DMS79 treated with DMSO at 0.1 percent for 48 hours (cell line): ENCODE measurements at regions not wholly inside any gene's neighbourhood (a gene's known extent, or its start where the extent isn't known, plus 50 kb on each side); places are given as distances from the start of the nearest gene placed in this dataset.

Source experiments
- DNase-seq: peaks from one replicate; lab custom pipeline; 2025; lab: John Stamatoyannopoulos, UW

DNA sequence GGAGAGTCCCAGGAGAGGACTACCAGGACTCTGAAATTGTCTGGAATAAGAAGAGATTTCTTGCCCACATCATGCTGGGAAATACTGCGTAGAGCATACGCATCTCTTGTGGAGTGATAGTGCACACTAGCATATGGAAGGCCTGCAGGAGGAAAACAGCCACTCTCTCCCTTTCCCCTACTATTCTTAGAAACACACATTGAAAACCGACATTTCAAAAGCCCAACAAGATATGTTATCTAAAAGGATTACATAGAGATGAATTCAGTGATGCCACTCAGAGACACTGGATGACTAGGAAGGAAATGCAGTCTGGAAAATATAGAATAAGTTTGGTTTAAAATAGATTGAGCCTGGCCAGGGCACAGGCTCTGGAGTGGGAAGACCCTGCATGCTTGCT lies 388.7 kb upstream of the NBEA start:
- no peak for DNase-seq

GRCh38 chr13:34555988-34556387 lies 386.1 kb upstream of the NBEA start:
- no peak for DNase-seq

DNA sequence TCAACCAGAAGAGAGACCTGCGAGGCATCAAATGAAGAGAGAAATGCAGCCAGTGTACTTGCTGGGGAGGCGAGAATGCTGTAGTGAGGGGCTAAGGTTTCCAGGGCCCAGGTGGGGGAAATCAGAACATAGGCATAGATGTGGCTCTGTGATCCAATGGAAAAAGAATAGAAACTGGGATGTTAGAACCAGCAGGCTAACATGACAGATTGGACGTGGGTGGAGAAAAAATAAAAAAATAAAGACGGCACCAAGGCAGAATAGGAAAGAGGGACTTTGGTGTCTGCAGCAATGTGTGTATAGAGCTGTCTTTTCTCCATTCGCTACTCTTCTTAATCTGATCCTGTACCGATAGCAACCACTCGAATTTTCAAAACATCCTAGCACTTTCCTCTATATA lies 381.0 kb upstream of the NBEA start:
- DNase-seq: no peak

DNA sequence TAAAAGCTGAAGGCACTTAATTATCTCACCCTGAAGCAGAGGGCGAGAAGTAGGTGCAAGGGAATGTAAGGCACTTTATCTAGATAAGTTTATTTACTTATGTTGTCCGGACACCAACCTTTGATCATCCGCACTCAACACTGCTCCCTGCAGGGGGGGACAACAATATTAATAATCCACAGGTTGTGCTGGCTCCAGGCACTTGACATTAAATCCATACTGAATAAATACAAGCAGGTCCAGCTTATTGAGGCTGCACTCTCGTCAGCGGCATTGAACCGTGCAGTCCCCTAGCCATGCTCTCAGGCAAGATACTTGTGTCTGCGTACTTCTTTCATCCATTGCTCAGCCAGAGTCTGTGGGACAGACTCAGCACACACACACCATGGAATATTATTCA lies 374.5 kb upstream of the NBEA start:
- DNase-seq: no peak

DNA sequence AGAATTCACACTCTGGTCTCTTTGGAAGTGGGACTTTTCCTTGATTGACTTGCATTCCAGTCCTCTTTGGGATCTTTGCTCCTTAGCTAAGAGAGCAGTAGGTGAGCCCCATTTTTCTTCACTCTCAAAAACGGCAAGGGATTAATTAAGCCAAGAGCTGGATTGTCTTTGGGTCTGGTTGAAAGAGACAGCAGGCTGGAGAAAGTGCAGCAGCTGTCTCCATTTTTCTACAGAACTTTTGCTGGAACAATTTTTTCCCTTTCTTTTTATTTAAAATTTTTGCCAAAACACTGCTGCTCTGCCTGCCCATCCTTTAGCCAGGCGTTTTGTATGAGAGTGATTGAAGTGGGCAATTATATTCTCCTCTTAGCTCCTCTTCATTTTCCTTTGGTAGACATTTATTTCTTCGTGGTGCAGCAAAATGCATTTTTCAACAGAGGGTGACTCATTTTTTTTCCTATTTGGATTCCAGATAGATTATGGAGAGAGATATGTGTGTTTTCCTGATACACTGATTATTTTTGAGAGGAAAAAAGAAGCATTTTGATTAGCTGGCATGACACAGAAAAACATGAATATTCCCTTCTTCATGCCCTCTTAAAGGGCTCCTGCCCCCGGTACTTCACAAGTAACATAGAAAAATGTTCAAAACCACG lies 371.2 kb upstream of the NBEA start:
- DNase-seq: no peak

DNA sequence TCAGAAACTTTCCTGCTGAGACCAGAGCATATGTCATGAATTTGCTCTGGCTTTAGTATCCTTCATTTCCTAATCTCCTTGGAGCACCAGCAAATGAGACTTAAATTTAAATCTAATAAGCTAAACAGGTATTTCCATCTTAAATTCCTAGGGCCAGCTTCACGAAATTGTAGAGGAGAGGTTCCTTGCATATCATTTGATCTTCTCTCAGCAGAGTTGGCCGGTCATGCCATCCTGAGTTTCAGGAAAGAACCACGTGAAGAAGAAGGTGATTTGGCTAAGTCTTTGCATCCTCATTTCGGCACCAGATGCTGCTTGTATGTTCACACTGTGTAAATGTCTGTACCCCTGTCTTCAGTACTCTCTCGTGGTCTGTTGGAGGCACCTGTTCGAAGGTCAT lies 370.4 kb upstream of the NBEA start:
- DNase-seq: no peak

- DNase-seq: no peak
Observed at GRCh38 chr13:34577051-34577450, 365.0 kb upstream of the NBEA start.

DNA sequence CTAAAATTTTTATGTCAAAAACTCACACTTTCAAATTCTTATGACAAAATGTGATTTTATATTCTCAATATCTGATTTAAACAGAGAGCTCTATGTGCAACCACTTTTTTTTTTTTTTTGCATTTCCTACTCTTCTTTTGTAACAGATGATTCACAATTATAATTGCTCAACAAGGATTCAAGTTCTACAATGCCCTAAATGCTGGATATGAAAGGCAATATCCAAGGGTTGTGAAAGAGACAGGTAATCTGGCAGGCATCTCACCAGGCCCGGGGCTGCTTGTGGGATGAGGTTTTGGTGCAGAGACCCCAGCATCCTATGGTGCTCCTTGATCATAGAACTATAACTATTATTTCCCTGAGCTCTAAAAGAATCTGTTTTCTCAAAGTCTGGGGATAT lies 363.6 kb upstream of the NBEA start:
- no peak for DNase-seq

GRCh38 chr13:34578917-34579316 lies 363.2 kb upstream of the NBEA start:
- DNase-seq: no peak

DNA sequence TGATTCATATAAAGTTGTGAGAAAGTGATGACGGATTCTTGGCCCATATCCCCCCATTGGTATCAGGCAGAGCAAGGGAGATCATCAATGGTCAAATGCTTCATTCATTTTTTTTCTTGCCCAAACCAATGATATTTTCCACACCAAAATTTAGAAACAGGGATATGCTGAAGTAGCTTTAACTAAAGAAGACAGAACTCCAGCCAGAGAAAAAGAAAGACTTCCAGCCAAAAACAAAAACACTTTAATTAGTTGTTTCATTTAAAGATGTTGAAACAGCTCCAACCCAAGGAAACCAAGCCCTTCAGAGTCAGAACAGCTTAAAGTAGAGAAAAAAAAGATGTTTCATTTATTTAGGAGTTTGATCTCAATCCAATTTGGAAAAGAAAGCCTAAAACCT lies 358.9 kb upstream of the NBEA start:
- no peak for DNase-seq

- no peak for DNase-seq
Observed at GRCh38 chr13:34587576-34587975, 354.5 kb upstream of the NBEA start.

DNA sequence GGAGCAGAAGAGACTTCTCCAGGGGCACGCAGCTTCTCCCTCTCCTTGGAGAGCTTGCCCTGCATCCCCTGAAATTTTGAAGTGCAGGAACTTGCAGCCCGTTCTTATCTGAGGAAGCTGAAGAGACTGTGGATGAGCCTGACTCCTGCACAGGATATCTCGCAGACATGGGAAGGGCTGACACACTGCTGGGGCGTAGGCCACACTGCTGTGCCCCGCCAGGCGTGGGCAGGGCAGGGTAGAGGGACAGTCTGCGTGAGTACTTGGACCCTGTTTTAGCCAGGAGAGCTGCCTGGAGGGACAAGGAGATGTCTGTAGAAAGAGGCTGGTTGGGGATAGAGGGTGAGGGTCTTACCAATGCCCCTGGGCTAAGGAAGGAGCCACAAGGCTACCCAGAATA lies 353.7 kb upstream of the NBEA start:
- DNase-seq: no peak

DNA sequence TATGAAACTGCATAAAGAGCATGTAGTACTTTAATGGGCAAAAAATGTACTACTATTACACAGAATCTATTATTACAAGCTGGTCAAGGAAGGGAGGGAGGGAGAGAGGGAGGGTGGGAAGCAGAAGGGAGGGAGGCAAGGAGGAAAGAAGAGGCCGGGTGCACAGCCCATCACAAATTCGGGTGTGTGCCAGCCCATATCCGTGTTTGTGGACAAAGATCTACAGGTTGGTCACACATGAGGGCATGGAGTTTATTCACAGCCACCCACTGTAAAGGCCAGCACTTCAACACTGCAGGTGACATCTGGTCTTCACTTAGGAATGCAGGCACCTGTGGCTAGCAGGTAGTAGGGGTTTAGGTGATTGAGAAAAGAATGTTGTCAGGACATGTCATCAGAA lies 352.5 kb upstream of the NBEA start:
- DNase-seq: no peak

- no peak for DNase-seq
Observed at GRCh38 chr13:34591129-34591528, 350.9 kb upstream of the NBEA start.

- DNase-seq: no peak
Observed at GRCh38 chr13:34591900-34592529, 350.1 kb upstream of the NBEA start.

DNA sequence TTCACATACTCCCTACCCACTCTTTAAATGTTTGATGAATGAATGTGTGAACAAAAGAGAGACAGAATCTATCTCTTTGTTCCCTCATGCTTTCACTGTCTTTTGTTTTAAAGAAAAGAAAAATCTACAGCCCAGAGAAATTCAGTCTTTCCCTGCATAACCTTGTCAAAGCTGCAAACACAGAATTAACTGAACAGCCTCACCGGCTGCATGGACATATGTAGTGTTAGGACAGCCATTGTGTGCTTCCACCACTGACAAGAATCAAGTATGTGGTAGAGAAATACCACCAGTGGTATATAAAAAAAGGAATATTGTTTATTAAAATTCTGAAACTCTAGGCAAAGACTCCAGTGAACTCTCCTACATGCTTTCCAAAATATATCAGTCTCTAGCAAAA lies 348.4 kb upstream of the NBEA start:
- no peak for DNase-seq

DNA sequence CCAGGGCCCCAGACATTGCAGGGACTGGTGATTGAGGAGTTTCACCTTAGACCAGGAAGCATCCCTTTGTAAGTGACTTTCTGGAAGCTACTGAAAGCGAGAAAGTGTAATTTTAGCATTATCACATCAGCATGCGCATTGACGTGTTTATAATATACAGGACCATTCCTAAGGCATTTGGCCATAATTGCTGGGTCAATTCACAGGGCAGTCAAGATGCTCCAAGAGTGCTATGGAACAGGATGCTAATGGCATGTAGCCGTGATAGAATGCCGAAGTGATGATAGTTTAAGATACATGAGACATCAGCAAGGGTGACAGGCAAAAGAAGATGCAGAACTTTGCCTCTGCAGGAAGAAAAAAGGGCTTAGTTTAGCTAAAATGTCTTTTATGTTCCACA lies 347.6 kb upstream of the NBEA start:
- DNase-seq: no peak

DNA sequence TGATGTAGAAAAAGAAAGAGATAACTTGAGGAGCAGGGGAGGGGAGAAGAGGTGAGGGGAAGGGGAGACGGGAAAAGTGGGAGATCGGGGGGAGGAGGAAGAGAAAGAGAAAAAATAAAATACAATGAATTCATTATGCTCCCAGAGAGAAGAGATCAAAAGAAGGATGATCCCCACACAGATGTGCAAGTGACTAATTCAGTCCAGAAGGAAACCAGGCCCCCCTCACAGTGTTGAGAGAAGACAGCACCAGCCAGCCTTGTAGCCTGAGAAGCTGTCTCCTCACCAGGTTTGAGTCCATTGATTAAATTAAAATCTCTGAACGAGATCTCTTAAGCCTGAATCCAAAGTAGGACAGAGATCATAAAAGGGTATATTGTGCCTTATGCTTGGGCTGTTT lies 333.7 kb upstream of the NBEA start:
- DNase-seq: no peak

DNA sequence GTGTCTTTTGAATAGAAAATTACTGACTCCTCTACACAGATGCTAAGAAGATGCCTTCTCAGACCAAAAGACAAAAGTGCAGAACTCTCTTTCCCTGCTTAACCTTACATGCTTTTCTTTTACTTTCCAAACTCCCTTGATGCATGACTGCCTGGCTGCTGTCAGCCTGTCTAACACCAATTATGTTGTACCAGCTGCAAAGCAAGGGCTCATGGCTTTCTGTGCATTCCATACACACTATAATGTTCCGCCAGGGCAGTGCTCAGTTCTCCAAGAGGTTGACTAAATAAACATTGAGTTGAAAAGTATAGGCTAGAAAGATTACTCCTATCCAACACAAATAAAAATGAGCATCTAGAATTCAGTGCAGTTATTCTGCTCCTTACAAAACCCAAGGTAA lies 330.4 kb upstream of the NBEA start:
- DNase-seq: no peak

- no peak for DNase-seq
Observed at GRCh38 chr13:34617473-34618083, 324.5 kb upstream of the NBEA start.

DNA sequence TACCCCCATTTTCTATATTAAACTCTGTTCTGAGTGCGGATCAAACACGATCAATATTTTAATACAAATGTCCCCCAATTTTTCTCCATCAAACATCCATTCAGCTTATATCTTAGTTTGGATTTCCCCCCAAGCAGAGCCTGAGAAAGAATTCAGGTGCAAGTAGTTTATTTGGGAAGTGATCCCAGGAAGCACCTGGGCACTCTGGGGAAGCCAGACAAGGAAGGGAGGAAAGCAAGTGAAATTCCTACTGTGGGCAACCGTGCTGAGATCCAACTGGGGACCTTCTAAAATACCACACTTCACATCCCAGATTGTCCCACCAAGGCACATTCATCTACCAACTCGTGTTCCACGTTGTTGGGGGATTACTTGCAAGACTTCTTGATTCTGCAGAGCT lies 323.4 kb upstream of the NBEA start:
- DNase-seq: no peak

- DNase-seq: no peak
Observed at GRCh38 chr13:34619326-34619725, 322.7 kb upstream of the NBEA start.

GRCh38 chr13:34620074-34620850 lies 321.8 kb upstream of the NBEA start:
- DNase-seq: no peak
